ENCODE measurements at regions not wholly inside any gene's neighbourhood (a gene's known extent, or its start where the extent isn't known, plus 50 kb on each side); places are given as distances from the start of the nearest gene placed in this dataset.

DNA sequence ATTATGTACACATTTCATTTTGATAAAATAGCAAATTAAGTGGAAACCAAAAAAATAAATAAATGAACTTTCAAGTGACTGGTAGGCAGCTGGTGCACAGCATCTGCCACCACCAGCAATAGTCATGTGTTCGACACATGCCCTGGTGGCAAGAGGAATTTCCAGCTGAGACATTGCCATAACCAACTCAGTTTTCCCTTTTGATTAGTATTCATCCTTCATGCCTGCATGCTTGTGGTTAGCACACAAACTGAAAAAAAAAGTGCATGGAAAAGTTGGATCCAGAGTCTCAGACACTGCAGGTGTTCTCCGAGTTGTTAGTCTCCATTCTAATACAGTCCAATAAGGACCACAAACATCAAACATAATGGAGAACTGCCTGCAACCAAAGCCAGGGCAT is 156.0 kb upstream of the SOX4 start:
- ATAC-seq: no peak
- Histone ChIP-seq H3K4me3 (ENCODE audit: low read depth in 2 of 2, low read length in 2 of 2) (no peak overlapping the region), H3K9me3 (ENCODE audit: control insufficient read depth, insufficient read depth, low read depth, low read length) (no peaks in the 10 kb centered on the region), H3K36me3 (ENCODE audit: control insufficient read depth, insufficient read depth, low read length) (no peaks in the 10 kb centered on the region), H3K27me3 (ENCODE audit: control insufficient read depth, insufficient read depth, low read length) (no peaks in the 10 kb centered on the region), H3K4me1 (ENCODE audit: control insufficient read depth, insufficient read depth, low read length) (no peaks in the 10 kb centered on the region), H3K27ac (ENCODE audit: low read length) (no peak overlapping the region)
- BruUV-seq (replicated peaks): no TSS peak
- ChIA-PET CTCF (no interaction called here), POLR2A (no interaction called here)
- intact Hi-C loops (cut with micrococcal nuclease; ENCODE audit: unreplicated experiment): no loop called here
- in situ Hi-C loops (cut with HindIII; ENCODE audit: low pct_unique_long_range_greater_than_20kb, low sequenced_read_pairs): no loop called here
- TF ChIP-seq SIN3A (IDR thresholded peaks at IDR 0.05; ENCODE audit: borderline replicate concordance, insufficient read depth, low read depth, low read length) (no peak), POLR2AphosphoS5 (IDR thresholded peaks at IDR 0.05; ENCODE audit: low read depth, low read length) (no peak), TCF7L2 (IDR thresholded peaks at IDR 0.05; ENCODE audit: low read depth, low read length) (no peak)
- TF ChIP-seq, protein P1, sequence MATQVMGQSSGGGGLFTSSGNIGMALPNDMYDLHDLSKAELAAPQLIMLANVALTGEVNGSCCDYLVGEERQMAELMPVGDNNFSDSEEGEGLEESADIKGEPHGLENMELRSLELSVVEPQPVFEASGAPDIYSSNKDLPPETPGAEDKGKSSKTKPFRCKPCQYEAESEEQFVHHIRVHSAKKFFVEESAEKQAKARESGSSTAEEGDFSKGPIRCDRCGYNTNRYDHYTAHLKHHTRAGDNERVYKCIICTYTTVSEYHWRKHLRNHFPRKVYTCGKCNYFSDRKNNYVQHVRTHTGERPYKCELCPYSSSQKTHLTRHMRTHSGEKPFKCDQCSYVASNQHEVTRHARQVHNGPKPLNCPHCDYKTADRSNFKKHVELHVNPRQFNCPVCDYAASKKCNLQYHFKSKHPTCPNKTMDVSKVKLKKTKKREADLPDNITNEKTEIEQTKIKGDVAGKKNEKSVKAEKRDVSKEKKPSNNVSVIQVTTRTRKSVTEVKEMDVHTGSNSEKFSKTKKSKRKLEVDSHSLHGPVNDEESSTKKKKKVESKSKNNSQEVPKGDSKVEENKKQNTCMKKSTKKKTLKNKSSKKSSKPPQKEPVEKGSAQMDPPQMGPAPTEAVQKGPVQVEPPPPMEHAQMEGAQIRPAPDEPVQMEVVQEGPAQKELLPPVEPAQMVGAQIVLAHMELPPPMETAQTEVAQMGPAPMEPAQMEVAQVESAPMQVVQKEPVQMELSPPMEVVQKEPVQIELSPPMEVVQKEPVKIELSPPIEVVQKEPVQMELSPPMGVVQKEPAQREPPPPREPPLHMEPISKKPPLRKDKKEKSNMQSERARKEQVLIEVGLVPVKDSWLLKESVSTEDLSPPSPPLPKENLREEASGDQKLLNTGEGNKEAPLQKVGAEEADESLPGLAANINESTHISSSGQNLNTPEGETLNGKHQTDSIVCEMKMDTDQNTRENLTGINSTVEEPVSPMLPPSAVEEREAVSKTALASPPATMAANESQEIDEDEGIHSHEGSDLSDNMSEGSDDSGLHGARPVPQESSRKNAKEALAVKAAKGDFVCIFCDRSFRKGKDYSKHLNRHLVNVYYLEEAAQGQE (IDR thresholded peaks at IDR 0.05; ENCODE audit: insufficient read depth in 1 of 2, low read depth in 2 of 2, low read length in 1 of 2): no peak
- TF ChIP-seq, protein P2, sequence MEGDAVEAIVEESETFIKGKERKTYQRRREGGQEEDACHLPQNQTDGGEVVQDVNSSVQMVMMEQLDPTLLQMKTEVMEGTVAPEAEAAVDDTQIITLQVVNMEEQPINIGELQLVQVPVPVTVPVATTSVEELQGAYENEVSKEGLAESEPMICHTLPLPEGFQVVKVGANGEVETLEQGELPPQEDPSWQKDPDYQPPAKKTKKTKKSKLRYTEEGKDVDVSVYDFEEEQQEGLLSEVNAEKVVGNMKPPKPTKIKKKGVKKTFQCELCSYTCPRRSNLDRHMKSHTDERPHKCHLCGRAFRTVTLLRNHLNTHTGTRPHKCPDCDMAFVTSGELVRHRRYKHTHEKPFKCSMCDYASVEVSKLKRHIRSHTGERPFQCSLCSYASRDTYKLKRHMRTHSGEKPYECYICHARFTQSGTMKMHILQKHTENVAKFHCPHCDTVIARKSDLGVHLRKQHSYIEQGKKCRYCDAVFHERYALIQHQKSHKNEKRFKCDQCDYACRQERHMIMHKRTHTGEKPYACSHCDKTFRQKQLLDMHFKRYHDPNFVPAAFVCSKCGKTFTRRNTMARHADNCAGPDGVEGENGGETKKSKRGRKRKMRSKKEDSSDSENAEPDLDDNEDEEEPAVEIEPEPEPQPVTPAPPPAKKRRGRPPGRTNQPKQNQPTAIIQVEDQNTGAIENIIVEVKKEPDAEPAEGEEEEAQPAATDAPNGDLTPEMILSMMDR (IDR thresholded peaks at IDR 0.05): no peak
- no peak for DNase-seq (ENCODE audit: low read depth, low spot score)

DNA sequence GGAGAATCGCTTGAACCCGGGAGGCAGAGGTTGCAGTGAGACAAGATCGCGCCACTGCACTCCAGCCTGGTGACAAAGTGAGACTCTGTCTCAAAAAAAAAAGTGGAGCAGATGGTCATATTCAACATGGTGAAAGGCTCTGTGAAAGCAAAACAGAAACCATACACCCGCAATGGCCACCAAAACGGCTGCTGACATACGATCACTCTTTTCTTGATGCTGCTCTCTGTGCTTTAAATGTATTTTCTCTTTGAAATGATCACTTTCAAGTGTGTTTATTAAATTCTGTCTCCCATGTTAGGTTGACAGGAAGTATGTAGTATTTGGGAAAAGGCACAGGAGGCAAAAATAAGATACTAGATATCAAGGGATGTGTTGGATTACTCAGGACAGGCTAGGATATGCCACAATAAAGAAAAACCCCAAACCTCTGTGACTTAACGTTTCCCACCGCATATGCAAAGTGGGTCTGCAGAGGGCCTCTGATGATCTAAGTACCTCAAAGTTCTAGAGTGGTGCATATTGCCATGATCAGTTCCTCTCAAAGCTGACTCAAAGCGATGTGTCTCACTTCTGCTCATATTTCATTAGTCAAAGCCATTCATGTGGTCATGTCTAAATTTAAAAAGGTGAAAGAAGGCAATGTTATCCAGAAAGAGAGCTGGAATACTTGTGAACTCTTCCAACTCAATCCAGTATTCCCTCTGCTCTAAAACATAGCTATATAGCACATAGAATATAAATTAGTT is 155.1 kb upstream of the SOX4 start:
- POLR2A ChIA-PET: no interaction called here
- no TSS peak for BruUV-seq (replicated peaks)
- no peak for DNase-seq (ENCODE audit: low read depth, low spot score)

More for the DNA sequence above, 155.1 kb upstream of the SOX4 start:
- no peaks in the 10 kb centered on the region for H3K4me1 ChIP-seq (ENCODE audit: control insufficient read depth, insufficient read depth, low read length)
- TF ChIP-seq TCF7L2 (IDR thresholded peaks at IDR 0.05; ENCODE audit: low read depth, low read length): no peak
- TF ChIP-seq, protein P2 (IDR thresholded peaks at IDR 0.05): no peak
- no peaks in the 10 kb centered on the region for H3K36me3 ChIP-seq (ENCODE audit: control insufficient read depth, insufficient read depth, low read length)
- H3K4me3 ChIP-seq (ENCODE audit: low read depth in 2 of 2, low read length in 2 of 2): no peak overlapping the region
- in situ Hi-C loops (cut with HindIII; ENCODE audit: low pct_unique_long_range_greater_than_20kb, low sequenced_read_pairs) (no loop called here), intact Hi-C loops (cut with micrococcal nuclease; ENCODE audit: unreplicated experiment) (no loop called here)
- no peak overlapping the region for H3K27ac ChIP-seq (ENCODE audit: low read length)
- no peak for ATAC-seq
- no peaks in the 10 kb centered on the region for H3K27me3 ChIP-seq (ENCODE audit: control insufficient read depth, insufficient read depth, low read length)
- CTCF ChIA-PET: no interaction called here
- H3K9me3 ChIP-seq (ENCODE audit: control insufficient read depth, insufficient read depth, low read depth, low read length): no peaks in the 10 kb centered on the region
